Jurkat, Clone E6-1 (cell line): ENCODE measurements at regions not wholly inside any gene's neighbourhood (a gene's known extent, or its start where the extent isn't known, plus 50 kb on each side); places are given as distances from the start of the nearest gene placed in this dataset.

Experiments used
- DNase-seq: peaks from one replicate; pipeline ENCODE4 v3.0.0-alpha.2; 2011; ENCODE audit warnings: low read depth, low spot score
- H3K4me3 ChIP-seq: 2 replicates; pipeline ENCODE4 v1.5.1; 2011; ENCODE audit warnings: mild to moderate bottlenecking, low read length, control low read depth, moderate library complexity

GRCh38 chr4:182107931-182108330 is 135.3 kb upstream of the TENM3 start:
- no peak for DNase-seq
- no peak overlapping the region for H3K4me3 ChIP-seq

GRCh38 chr4:182111586-182111985 is 131.6 kb upstream of the TENM3 start:
- DNase-seq = no peak
- H3K4me3 ChIP-seq = no peak overlapping the region

GRCh38 chr4:182113779-182114178 is 129.4 kb upstream of the TENM3 start:
- no peak overlapping the region for H3K4me3 ChIP-seq
- no peak for DNase-seq

GRCh38 chr4:182124359-182124758 is 118.8 kb upstream of the TENM3 start:
- H3K4me3 ChIP-seq = no peak overlapping the region
- no peak for DNase-seq

- H3K4me3 ChIP-seq = no peak overlapping the region
- DNase-seq = no peak
Measured at GRCh38 chr4:182126096-182126495, 117.1 kb upstream of the TENM3 start.

- H3K4me3 ChIP-seq = no peak overlapping the region
- DNase-seq = no peak
Measured at GRCh38 chr4:182126603-182127002, 116.6 kb upstream of the TENM3 start.

- DNase-seq = no peak
- no peak overlapping the region for H3K4me3 ChIP-seq
Measured at GRCh38 chr4:182133033-182133432, 110.2 kb upstream of the TENM3 start.

- DNase-seq = no peak
- no peak overlapping the region for H3K4me3 ChIP-seq
Measured at GRCh38 chr4:182134261-182134660, 108.9 kb upstream of the TENM3 start.

GRCh38 chr4:182136201-182136600 is 107.0 kb upstream of the TENM3 start:
- DNase-seq = no peak
- H3K4me3 ChIP-seq = no peak overlapping the region

- no peak for DNase-seq
- no peak overlapping the region for H3K4me3 ChIP-seq
Measured at GRCh38 chr4:182137343-182137742, 105.9 kb upstream of the TENM3 start.

- no peak for DNase-seq
- no peak overlapping the region; the same call in 1 of the 2 replicates for H3K4me3 ChIP-seq
Measured at GRCh38 chr4:182139491-182139890, 103.7 kb upstream of the TENM3 start.

GRCh38 chr4:182140547-182140946 is 102.7 kb upstream of the TENM3 start:
- no peak overlapping the region for H3K4me3 ChIP-seq
- no peak for DNase-seq

GRCh38 chr4:182141061-182141460 is 102.1 kb upstream of the TENM3 start:
- no peak for DNase-seq
- H3K4me3 ChIP-seq = no peak overlapping the region

GRCh38 chr4:182142176-182143085 is 100.8 kb upstream of the TENM3 start:
- no peak for DNase-seq
- no peak overlapping the region for H3K4me3 ChIP-seq

- DNase-seq = no peak
- no peak overlapping the region for H3K4me3 ChIP-seq
Measured at GRCh38 chr4:182143086-182143821, 99.9 kb upstream of the TENM3 start.

- peak overlapping the region; percentile 33 for H3K4me3 ChIP-seq
- no peak for DNase-seq
Measured at GRCh38 chr4:182143822-182144625, 99.2 kb upstream of the TENM3 start.

- DNase-seq = no peak
- peak overlapping the region; percentile 18 for H3K4me3 ChIP-seq
Measured at GRCh38 chr4:182144626-182145333, 98.4 kb upstream of the TENM3 start.

GRCh38 chr4:182145334-182145905 is 97.8 kb upstream of the TENM3 start:
- no peak overlapping the region for H3K4me3 ChIP-seq
- DNase-seq = no peak

GRCh38 chr4:182147391-182147790 is 95.8 kb upstream of the TENM3 start:
- DNase-seq = no peak

More at GRCh38 chr4:182147391-182147790, 95.8 kb upstream of the TENM3 start:
- H3K4me3 ChIP-seq = no peak overlapping the region
